H4 (cell line): ENCODE measurements at regions not wholly inside any gene's neighbourhood (a gene's known extent, or its start where the extent isn't known, plus 50 kb on each side); places are given as distances from the start of the nearest gene placed in this dataset.

Source experiments
- DNase-seq: peaks from one replicate; pipeline ENCODE4 v3.0.0-alpha.2; 2015; ENCODE audit warnings: low spot score

DNA sequence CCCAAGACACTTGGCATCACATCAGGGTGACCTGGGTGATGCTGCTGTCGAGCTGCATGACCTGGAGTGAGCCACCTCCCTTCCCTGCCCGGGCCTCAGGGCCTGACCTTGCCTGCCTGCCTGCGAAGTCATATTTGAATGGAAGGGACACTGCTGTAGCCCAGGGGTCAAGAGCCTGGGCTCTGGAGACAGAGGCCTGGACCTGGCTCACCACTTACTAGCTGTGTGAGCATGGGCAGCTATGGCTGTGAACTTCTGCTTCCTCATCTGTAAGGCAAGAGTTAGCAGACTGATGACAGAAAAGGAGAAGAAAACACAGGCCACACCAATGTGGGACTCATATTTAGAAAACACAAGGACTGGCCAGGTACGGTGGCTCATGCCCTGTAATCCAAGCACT lies 118.7 kb downstream of the ZFP36L2 start:
- no peak for DNase-seq

- DNase-seq = no peak
These were observed 119.6 kb downstream of the ZFP36L2 start for GRCh38 chr2:43106559-43107527.

DNA sequence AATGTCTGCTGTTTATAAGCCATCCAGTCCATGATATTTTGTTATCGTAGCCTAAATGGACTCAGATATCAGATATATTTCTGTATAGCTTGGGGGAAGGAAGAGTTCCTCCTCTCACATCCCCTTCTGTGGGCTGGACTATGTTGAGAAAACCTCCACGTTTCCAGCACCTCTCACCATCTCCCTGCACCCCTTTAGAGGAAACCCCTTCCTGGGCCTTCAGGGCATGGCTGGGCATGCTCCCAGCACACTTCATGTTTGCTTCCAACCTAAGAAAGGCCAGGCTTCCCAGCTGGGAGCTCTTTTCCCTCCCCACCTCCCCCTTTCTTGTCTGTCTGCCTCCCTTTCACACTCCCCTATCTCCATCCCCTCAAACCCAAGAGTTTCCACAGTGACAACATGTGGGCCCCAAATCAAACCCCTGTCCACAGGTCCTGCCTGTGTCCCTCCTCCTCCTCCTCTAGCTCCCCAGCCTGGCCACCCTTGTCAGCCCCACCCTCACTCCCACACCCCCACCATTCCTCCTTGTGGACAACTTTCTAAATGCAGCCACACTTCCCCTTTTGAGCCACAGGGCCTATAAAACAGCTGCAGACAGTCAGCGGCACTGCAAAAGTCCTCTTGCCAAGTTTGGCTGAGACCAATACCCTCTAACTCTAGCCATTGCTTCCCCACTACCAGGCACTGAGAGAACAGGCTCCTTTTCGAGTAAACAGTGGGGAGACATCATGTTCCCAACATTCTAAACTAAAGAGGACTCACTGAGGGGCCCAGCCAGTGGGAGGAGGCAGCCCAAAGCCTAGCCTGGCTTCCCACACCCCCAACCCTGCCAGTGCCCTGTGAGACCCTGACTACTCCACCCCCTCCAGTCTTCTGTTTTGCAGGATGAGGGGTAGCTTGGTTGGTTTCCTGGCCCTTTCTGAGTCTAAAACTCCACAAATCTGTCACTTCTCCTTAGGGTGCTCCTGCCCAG lies 120.5 kb downstream of the ZFP36L2 start:
- DNase-seq = no peak

DNA sequence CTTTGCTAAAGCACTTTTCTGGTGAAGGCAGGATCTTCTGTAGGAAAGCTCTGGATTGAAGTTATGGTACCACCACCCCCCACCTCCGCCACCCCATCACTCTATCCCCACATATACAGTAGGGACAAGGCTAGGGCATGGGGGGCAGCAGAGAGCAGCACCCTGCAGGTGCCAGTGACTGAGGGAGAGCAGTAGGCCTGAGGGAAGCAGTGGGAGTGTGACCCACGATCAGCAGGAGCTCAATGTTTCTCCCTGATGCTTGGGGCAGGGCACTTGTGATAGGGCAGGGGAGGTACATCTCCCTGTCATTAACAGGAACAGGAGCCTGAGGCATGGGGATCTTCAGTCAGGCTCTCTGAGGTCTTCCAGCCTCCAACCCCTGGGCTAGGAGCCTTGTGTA lies 121.6 kb downstream of the ZFP36L2 start:
- DNase-seq = no peak

DNA sequence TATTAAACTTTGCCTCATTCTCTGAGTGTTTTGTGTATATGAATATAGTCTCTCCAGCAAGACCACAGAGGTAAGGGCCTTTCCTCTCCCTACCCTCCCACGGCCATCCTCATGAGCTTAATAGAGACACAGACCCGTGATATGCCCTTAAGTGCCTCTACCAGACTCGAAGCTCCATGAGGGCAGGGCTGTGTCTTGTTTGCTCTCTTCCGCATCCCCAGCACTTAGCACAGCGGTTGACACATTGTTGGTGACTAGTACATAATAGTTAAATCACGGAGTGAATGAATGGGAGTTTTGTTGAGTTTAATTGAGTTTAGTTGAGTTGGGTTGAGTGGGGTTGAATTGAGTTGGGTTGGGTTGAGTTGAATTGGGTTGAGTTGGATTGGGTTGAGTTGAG lies 122.3 kb downstream of the ZFP36L2 start:
- DNase-seq = no peak

- DNase-seq = no peak
These were observed 123.4 kb downstream of the ZFP36L2 start for GRCh38 chr2:43103093-43103404.

DNA sequence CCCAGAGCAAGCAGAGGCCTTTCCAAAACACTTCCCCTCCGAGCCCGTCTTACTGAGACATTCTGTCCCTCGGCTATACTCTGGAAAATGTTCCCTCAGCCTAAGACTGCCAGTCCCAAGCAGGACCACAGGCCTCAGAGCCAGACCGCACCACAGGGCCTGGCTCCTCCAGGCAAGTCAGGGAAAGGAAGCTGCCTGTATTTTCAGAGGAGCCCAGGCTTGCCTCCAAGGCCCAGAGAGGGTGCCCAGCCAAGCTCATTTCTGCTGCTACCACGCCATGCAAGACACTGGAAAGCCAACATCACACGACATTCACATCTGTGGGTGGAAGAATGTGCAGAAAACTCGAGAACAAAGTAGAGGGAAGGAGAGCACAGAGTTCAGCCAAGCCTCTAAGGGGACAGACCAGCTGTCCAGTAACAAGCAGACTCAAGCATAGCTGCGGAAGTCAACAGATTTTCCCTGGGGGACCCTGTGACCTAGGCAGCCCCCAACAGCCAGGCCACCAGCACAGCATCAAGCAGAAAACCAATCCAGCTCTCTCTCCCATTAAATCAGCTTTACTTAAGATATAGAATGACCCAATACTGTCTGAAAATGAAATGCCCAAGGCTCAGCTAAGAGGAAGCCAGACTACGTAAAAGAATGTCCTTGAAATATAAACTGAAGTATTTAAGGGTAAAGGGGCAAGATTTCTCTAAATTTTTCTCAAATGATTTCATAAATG lies 123.9 kb downstream of the ZFP36L2 start:
- no peak for DNase-seq

DNA sequence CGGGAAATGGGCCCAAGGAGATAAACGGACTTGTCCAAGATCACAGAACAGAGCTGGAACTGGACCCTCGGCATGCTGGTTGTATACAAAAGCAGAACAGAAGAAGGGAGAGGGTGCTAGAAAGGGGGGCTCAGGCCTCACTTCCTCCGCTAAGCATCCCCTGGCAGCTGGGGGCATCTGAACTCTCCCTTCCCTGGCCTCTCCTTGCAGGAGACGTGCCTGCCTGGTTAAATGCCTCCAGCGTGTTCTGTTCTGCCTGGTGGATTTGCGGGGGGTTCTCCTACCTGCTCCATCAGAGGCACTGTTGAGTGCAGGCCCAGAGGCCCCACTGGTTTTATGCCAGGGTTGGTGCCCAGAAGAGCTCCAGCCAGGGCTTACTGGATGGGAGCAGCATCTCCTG lies 124.7 kb downstream of the ZFP36L2 start:
- DNase-seq = no peak

- no peak for DNase-seq
These were observed 125.3 kb downstream of the ZFP36L2 start for GRCh38 chr2:43100883-43101662.

GRCh38 chr2:43100362-43100882 lies 126.0 kb downstream of the ZFP36L2 start:
- DNase-seq = no peak

DNA sequence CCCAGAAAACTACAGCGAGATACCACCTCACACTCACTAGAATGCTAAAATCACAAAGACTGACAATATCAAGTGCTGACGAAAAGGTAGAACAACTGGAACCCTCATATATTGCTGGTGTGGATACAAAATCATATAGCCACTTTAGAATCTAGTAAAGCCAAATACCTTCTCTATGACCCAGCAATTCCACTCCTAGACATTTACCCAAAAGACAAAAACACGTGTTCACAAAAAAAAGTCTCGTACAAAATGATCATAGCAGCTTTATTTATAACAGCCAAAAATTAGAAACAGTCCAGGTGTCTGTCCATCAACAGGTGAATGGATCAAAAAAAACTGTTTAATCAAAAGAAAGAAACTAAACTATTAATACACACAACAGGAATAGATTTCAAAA lies 126.6 kb downstream of the ZFP36L2 start:
- no peak for DNase-seq

DNA sequence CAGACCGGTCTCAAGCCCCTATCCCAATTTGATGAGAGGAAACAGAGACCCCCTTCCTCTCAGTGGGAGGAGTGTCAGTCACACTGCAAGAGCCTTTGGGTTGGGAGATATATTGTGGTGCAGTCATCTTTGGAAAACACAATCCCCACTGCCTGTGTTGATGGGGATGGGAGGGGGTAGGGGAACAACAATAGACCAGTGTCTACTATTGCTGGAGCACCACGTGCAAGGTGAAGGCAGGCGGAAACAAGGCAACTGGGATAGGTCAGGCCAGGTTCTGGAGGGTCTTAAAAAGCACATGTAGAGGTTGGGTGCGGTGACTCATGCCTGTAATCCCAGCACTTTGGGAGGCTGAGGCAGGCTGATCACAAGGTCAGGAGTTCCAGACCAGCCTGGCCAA lies 127.9 kb downstream of the ZFP36L2 start:
- no peak for DNase-seq

GRCh38 chr2:43097644-43098408 lies 128.6 kb downstream of the ZFP36L2 start:
- DNase-seq = no peak

DNA sequence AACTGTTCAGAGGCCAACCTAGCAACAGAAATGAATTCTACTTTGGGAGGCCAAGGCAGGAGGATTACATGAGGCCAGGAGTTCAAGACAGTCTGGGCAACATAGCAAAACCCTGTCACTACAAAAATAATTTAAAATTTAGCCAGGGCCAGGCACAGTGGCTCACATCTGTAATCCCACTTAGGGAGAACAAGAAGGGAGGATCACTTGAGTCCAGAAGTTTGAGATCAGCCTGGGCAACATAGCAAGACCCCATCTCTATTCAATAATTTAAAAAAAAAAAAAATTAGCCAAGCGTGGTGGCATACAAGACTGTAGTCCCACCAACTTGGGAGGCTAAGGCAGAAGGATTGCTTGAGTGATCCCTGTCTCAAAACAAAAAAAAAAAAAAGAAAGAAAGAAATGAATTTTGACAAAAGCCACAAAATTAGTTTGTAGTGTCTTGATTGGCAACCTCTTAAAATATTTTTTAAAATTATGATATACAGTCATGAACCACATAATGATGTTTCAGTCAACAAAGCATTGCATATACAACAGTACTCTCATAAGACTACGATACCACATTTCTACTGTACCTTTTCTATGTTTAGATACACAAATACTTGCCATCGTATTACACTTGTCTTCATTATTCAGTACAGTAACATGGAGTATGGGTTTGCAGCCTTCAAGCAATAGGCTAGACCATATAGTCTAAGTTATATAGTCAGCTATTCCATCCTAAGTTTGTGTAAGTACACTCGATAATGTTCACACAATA lies 130.7 kb downstream of the ZFP36L2 start:
- DNase-seq = no peak

DNA sequence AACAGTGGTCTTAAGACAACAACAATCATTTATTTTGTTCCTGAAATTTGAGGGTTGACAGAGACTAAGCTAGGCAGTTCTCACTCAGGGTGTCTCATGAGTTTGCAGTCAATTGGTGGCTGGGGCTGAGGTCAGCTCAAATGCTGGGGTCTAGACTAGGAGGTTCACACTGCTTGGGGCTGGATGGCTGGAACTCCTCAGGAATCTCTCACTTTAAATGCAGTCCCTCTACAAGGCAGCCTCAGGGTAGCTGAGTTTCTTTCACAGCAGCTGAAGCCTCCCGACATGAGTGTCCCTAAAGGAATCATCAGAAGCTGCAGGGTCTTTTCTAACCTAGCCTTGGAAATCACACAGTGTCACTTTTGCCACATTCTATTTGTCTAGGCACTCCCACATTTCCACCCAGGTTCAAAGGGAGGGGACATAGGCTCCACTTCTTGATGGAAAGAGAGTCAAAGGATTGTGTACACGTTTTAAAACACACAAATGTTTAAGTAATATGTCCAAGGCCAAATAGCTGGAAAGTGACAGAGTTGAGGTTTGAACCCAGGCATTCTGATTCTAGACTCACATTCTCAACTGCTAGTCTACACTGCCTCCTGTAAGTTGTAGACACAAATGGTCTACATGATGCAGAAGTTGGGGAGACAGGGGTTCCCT lies 133.8 kb downstream of the ZFP36L2 start:
- no peak for DNase-seq

- DNase-seq = no peak
These were observed 136.1 kb downstream of the ZFP36L2 start for GRCh38 chr2:43090317-43090716.

- no peak for DNase-seq
These were observed 138.0 kb downstream of the ZFP36L2 start for GRCh38 chr2:43088143-43089073.

GRCh38 chr2:43087413-43087812 lies 139.0 kb downstream of the ZFP36L2 start:
- no peak for DNase-seq
